ENCODE measurements at regions not wholly inside any gene's neighbourhood (a gene's known extent, or its start where the extent isn't known, plus 50 kb on each side); places are given as distances from the start of the nearest gene placed in this dataset.
"Not testable (repeated sequence)": the region's sequence is repeated elsewhere in the genome, so short reads cannot be mapped to it uniquely, and the experiment has no call there.

DNA sequence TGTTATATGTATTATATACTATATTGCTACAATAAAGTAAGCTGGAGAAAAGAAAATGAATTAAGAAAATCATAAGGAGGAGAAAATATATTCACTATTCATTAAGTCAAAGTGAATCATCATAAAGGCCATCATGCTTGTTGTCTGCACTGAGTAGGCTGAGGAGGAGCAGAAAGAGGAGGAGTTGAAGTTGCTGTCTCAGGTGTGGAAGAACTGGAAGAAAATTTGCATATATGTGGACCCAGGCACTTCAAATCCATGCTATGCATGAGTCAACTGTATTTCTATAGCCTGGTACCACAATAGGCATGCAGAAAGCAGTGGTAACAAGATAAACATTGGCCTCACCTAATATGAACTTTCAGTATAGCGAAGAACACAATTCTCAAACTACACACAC is 135.9 kb upstream of the SGCG start:
- no peak for DNase-seq

DNA sequence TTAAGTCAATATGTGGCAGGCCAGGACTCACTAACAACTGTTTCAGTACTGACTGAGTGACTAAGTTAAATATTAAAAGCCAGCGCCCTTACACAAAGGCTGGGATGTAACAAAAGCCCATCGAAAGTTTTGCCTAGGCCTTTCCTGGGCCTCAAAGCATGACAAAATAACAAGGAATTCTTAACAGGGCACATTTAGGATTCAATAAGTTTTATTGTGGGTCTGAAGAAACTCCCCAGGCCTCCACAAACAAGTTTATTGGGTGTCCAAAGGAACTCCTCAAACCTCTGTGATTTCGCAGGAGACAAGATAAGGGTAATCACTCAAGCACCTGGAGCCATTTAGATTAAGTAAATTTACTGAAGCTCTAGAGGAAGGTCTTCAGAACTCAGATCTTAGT is 130.7 kb upstream of the SGCG start:
- no peak for DNase-seq

DNA sequence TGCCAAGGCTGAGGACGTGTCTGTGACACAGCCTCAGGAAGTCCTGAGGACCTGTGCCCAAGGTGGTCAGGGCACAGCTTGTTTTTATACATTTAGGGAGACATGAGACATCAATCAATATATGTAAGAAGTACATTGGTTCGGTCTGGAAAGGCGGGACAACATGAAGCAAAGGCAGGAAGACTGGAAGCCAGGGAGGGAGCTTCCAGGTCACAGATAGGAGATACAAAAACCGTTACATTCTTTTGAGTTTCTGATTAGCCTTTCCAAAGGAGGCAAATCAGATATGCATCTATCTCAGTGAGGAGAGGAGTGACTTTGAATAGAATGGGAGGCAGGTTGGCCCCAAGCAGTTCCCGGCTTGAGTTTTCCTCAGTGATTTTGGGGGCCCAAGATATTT is 127.1 kb upstream of the SGCG start:
- DNase-seq: not testable (repeated sequence)

GRCh38 chr13:23059173-23059572 is 121.6 kb upstream of the SGCG start:
- no peak for DNase-seq

DNA sequence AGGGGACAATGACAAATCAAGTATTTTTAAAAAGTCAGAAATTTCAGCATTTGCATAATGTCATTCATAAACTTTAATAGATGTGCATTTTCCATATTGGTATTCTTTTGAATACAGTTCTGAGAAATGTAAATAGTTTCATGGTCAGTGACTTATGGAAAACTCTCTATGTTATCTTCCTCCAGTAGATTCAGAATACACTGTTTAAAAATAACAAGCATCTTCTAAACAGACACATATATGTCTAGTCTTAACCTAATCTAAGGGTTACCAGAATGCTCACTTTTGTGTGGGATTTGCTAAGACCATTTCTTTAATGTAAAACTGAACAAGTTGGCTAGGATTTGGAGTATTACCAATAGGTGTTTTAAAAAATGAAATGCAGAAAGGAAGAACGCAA is 119.8 kb upstream of the SGCG start:
- DNase-seq: no peak

DNA sequence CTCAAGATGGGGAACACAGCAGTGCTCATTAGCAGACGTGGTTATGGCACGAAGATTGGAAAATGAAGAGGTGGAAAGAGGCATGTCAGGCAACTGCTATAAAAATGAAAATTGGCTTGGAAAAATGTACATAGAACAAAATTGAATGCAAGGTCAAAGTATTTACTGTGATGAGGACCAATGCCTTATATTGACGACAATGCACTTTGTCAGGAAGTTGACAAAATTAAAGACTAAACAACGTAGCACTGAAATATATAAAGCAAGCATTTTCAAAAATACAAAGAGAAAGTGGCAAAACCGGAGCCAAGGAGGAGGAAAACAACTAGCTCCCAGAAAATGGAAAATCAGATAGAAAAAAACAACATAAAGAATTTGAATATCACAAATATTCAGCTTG is 113.7 kb upstream of the SGCG start:
- DNase-seq: no peak

- DNase-seq: no peak
Measured at GRCh38 chr13:23069566-23069965, 111.2 kb upstream of the SGCG start.

DNA sequence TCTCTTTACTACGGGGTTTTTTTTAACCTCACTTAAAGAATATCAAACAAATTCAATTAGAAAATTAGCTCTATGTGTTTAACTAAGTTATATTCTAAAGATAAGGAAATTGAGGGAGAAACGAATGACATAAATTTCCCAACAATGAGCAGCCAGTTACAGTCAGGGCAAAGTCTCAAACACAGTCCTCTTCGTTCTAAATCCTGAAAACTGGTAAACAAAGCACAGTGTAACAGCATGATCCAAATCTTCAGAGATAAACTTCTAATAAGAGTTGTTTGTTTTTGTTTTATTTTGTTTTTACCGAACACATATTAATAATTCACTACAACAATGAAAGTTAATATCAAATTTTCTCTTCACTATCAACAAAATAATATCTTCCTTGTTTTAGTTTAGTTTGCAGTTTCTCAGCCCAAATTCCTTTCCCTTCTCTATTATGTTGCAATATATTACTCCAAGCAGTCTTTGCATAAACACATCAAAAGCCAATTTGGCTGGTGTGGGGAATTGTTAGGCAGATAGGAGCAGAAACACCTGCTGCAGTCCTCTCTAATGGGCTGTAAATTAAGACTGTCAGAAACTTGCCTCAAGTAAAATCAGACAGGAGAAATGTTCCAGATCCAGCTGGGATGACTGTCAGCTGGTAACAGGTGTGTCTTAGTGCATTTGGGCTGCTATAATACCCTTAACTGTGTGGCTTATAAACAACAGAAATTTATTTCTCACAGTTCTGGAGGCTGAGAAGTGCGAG is 106.5 kb upstream of the SGCG start:
- no peak for DNase-seq

DNA sequence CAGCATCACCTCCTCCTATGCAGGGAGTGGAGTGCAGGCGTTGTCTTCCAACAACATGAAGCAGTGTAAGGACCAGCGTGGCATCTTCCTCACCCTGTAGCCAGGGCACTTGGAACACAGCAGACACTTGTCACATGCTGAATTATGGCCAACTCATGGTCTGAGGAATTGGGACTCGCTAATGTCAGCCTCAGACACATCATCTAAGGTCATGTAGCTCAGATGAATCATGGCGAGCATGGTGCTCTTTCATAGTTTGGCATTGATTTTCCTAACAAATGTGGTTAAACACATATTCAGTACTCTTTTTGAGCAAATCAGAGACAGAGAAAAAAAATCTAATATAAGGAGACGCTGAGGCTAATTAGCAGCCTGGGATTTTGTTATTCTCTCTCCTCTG is 99.6 kb upstream of the SGCG start:
- no peak for DNase-seq

DNA sequence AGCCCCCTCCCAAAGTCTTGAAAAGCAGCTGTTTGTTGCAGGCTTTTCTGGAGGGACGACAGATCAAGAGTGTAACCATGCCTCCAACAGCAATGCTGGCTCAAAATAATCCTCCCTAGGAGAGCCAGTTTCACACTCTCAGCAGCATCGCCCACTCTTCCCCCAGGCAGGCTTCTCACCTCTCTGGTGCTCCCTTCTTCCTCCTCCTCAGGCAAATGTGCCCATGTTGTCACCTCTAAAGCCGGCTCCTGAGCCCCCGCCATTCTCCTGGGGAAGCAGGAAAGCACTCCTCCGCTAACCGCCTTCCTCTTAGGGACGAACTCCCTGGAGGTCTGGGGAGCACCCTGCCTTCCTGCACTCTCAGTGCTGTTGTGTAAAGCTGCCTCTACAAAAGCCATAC is 98.9 kb upstream of the SGCG start:
- DNase-seq: no peak

DNA sequence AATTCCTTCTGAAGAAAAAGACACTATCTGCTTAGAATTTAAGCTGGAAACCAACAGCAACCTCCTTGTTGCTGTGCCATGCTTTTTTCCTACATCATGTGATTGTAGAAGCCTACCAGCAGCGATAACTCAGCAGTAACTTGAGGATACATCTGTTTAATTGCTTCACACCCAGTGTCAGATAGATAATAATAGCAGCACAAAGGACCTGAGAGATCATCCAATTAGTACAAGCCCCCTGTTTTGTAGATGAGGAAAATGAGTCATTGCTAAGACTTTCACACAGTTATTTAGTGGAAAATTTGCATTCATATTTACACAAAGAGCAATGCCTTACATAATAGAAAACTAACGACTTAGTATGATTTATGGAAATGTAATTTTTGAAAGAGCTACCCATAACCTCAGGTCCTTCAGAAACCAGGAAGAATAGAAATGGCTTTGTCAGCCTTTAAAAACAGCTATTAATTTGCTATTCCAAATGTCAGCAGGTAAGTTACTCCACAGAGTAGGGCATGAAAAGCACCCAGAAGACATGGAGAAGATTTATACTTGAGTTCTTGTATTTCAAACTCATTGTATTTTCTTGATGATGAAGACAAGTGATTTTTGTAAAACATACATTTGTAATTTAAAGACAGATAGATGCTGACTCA is 93.7 kb upstream of the SGCG start:
- DNase-seq: no peak

DNA sequence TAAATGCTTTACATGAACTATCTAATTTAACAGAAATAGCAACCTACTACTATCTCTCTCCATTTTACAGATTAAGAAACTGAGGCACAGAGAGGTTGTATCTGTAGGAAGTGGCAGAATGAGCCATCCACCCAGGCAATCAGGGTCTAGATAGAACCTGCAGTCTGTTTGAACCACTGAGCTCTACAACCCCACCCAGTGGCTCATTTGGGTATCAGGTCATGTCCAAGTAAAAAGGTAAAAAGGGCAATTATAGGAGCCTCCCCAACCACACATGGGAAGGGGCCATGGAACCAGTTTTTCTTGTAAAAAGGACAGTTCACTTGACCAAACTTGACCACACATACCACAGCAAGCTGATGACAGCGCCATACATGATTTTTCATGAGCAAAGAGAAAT is 92.9 kb upstream of the SGCG start:
- DNase-seq: peak; percentile 1

- DNase-seq: no peak
Measured at GRCh38 chr13:23098161-23098907, 82.4 kb upstream of the SGCG start.

DNA sequence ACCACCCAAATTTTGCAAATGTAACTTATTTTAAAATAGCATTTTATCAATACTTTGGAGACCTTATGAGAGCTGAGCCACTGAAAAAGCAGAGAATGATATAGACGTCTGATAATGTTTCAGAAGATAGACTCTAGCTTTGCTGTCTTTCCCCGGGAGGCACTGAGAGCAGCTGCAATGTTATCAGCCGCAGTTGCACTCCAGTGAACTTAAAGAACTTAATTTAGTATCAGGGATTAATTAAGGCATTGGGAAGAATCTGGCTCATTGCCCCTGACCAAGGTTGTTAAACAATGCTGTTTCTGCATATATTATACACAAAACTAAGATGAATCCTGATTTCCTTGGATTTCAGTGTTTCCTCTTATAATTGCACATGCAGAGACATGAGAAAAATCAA is 75.7 kb upstream of the SGCG start:
- no peak for DNase-seq

GRCh38 chr13:23107665-23108064 is 73.1 kb upstream of the SGCG start:
- DNase-seq: no peak

DNA sequence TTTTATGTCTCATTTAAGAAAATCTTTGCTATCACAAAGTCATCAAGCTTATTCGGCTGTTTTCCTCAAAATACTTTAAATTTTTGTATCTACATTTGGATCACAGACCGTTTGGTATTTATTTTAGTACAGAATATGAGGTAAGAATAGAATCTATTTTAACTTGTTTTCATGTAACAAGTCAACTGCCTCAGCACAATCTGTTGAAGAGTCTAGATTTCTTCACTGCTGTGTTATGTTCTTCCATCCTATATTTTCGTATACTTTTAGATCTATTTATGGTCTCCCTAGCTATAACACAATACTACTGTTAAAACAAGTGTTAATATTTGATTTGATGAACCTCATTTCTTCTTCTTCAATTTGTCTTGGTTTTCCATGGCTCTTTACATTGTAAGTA is 61.6 kb upstream of the SGCG start:
- DNase-seq: no peak

DNA sequence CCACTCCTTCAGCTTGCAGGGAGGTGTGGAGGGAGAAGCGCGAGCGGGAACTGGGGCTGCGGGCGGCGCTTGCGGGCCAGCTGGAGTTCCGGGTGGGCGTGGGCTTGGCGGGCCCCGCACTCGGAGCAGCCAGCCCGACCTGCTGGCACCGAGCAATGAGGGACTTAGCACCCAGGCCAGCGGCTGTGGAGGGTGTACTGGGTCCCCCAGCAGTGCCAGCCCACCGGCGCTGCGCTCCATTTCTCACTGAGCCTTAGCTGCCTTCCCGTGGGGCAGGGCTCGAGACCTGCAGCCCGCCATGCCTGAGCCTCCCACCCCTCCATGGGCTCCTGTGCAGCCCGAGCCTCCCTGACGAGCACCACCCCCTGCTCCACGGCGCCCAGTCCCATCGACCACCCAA is 53.2 kb upstream of the SGCG start:
- not testable (repeated sequence) for DNase-seq

DNA sequence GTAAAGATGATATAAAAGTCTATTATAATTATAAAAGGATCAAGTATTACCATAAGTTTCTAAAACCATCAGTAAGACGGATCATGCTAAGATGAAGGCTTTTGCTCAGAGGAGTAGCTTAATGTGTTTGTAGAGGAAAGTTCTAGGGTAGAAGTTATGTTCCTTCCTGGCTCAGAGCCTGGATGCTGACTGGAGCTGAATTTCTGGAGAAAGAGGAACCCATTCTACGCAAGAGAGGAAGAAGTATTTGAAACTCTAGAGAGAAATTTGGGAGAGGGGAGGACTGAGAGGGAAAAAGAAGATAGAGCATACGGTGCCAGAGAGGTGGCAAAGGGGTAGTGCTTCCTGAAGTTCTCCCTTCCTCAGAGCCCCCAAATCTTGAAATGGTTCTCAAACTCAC is 51.4 kb upstream of the SGCG start:
- no peak for DNase-seq

All from NCI-H2029 (cell line).